GM12874 (cell line): ENCODE measurements at regions not wholly inside any gene's neighbourhood (a gene's known extent, or its start where the extent isn't known, plus 50 kb on each side); places are given as distances from the start of the nearest gene placed in this dataset.
A peak's percentile ranks its signal among the peaks of the same experiment; 100 is the strongest.

Experiments
- CTCF ChIP-seq: IDR thresholded peaks from 2 replicates; pipeline ENCODE4 v1.5.1; 2011; ENCODE audit warnings: low read depth, mild to moderate bottlenecking, control low read depth, low read length, moderate library complexity; ENCODE audit not compliant: insufficient read depth

DNA sequence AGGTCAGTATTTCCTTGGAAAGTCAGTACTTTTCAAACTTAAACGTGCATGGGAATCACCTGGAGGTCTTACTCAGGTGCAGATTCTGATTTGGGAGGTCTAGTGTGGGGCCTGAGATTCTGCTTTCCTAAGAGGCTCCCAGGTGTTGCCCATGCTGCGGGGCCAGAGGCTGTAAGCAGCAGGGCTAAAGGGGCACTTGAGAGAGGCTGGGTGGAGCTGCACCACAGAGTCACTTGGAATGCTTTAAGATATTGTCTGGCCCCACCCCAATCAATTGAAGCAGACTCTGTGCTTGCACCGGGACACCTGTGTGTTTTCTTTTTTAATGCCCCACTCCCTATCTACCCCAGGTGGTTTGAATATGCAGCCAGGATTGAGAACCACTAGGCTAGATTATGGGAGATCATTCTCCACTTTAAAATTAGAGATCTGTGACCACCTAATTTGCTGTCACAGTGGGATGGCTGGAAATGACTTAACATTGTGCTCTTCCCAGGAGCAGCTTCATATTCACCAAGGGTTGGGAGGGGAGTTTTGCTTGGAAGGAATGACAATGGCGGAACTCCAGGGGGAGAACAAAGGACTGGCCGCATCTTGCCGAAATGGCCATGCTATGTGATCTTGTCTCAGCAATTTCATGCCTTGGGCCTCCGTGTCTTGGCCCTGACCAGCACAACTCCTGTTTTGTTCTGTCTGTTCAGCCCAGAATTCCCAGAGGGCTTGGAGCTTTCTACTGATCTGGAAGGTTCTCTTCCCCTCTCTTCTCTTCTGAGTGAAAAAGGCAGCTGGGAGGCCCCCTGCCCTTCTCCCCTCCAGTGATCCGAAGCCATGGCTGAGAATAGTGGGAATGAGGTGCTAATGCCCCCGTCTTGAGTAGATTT is 80.2 kb downstream of the FAM241B start:
- no peak for TF ChIP-seq CTCF

GRCh38 chr10:69712342-69712741 is 82.3 kb downstream of the FAM241B start:
- TF ChIP-seq CTCF: no peak

DNA sequence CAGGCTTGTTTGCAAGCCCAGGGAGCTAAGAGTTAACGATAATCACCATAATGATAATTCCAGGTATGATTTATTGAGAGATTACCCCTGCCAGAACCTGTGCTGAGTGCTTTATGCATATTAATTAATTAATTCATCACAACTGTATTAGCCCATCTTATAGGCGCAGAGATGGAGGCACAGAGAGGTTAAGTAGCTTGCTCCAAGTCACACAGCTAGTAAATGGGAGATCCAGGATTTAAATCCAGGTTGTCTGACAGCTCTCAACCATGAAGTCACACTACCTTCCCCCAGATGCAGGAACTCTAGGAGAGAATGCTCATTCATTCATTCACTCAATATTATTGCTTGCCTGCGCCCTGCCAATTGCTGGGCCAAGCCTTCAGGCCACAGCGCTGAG is 84.5 kb downstream of the FAM241B start:
- TF ChIP-seq CTCF: no peak

GRCh38 chr10:69715156-69715898 is 85.3 kb downstream of the FAM241B start:
- no peak for TF ChIP-seq CTCF

DNA sequence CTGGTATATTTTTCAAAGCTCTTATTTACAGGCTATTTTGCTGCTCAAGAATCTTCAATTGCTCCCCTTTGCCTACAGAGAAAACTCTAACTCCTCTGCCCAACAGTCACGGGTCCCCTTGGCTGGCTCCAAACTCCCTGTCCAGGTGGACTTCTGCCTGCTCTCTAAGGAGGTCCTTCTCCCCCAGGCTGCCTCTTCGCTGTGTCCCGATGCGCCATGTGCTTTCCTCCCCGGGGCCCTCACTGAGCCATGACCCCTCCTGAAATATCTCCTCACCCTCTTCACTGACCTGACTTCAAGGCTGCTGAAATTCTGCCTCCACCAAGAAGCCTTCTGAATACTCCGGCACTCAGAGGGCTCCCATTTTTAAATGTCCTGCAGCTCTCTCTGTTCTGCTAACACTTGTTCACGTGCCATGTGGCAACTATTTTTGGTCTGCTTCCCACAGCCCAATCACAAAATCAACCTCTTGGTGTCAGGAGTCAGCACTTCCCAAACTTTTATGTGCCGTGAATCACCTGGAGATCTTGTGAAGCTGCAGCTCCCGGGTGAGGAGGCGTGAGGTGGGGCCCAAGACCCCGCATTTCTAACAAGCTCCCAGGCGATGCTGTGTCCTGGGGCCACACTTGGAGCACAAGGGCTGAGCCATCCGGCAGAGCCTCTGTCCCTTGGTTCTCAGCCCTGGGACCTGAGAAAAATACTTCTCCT is 85.7 kb upstream of the COL13A1 start:
- no peak for TF ChIP-seq CTCF

DNA sequence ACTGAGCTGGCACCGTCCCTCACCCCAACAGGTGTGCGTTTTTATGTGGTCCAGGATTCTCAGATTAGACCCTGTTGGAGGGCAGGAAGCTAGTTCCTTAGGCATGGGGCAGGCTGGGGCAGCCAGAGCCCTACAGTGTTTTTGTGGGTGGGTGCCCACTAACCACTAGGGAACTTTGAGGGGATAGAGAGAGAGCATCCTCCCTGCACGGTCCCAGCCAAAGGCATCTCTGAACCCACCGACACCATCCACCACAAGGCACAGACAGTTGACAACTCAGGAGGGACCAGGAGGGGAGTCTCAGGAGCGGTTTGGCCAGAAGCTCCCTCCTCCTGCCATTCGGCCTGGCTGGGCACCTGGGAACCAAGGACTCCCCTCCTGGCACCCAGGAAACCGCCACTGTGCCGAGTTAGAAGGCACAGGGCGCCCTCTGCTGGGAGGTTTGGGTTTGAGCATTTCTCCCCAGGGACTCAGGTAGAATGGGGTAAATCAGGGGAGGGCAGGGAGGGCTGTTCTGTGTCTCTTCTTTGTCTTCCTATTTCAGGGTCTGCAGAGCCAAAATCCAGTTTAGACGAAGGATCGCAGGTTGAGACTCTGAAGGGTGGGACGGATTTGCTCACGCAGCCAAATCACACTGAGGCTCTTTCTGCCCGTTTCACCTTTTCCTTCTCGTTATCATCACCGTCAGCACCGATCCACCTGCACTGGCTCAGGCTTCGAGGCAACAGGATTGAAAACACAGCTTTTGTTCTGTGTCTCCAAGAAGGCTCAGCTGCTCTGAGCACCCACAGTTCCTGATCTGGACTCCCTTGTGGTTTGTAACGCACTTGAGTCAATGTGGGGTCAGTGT is 84.8 kb upstream of the COL13A1 start:
- peak; percentile 78 for TF ChIP-seq CTCF
